ENCODE measurements at regions not wholly inside any gene's neighbourhood (a gene's known extent, or its start where the extent isn't known, plus 50 kb on each side); places are given as distances from the start of the nearest gene placed in this dataset.

- no peak overlapping the region for H3K27ac ChIP-seq (ENCODE audit: low read length)
- no peaks in the 10 kb centered on the region for H3F3A ChIP-seq (ENCODE audit: insufficient read depth, low read length, poor library complexity, severe bottlenecking)
- no peak for TF ChIP-seq RAD21 (conservative IDR thresholded peaks at IDR 0.05)
- TF ChIP-seq EP300 (conservative IDR thresholded peaks at IDR 0.05; ENCODE audit: poor library complexity, severe bottlenecking) = no peak
- no peak overlapping the region for H2AFZ ChIP-seq (ENCODE audit: low read depth, low read length)
- H3K4me2 ChIP-seq (ENCODE audit: low read length) = no peak overlapping the region
- H3K36me3 ChIP-seq (ENCODE audit: insufficient read depth, low read length) = no peaks in the 10 kb centered on the region
- H4K20me1 ChIP-seq (ENCODE audit: insufficient read depth) = no peaks in the 10 kb centered on the region
- H3K9me3 ChIP-seq (ENCODE audit: low read length) = no peaks in the 10 kb centered on the region
- no peak overlapping the region for H3K4me3 ChIP-seq (ENCODE audit: low read length)
- no peaks in the 10 kb centered on the region for H3K9me2 ChIP-seq (ENCODE audit: insufficient read depth, low read length)
- H3K79me2 ChIP-seq (replicated peaks; ENCODE audit: insufficient read depth, low read length) = no peaks in the 10 kb centered on the region
- H3K27me3 ChIP-seq (ENCODE audit: insufficient read depth, low read depth, low read length) = no peaks in the 10 kb centered on the region
- no peak overlapping the region for H3K9ac ChIP-seq (ENCODE audit: low read length)
Observed at GRCh38 chrY:12537226-12537854, 163.7 kb upstream of the USP9Y start.

GRCh38 chrY:12546746-12547420, 154.1 kb upstream of the USP9Y start:
- H2AFZ ChIP-seq (ENCODE audit: low read depth, low read length) = no peak overlapping the region
- H3F3A ChIP-seq (ENCODE audit: insufficient read depth, low read length, poor library complexity, severe bottlenecking) = no peaks in the 10 kb centered on the region
- no peaks in the 10 kb centered on the region for H3K9me2 ChIP-seq (ENCODE audit: insufficient read depth, low read length)
- TF ChIP-seq EZH2 (IDR thresholded peaks at IDR 0.05; ENCODE audit: borderline replicate concordance, insufficient read depth, low read length, poor library complexity, severe bottlenecking) (no peak), POLR2AphosphoS5 (IDR thresholded peaks at IDR 0.05) (no peak), EP300 (conservative IDR thresholded peaks at IDR 0.05; ENCODE audit: poor library complexity, severe bottlenecking) (no peak), MXI1 (conservative IDR thresholded peaks at IDR 0.05; ENCODE audit: poor library complexity, severe bottlenecking) (no peak), SMC3 (conservative IDR thresholded peaks at IDR 0.05; ENCODE audit: poor library complexity) (no peak), REST (IDR thresholded peaks at IDR 0.05; ENCODE audit: borderline replicate concordance) (no peak), RAD21 (conservative IDR thresholded peaks at IDR 0.05) (no peak), CTCF (IDR thresholded peaks at IDR 0.05; ENCODE audit: poor library complexity, severe bottlenecking) (no peak), TAF1 (IDR thresholded peaks at IDR 0.05; ENCODE audit: low read depth) (no peak)
- no peaks in the 10 kb centered on the region for H3K79me2 ChIP-seq (replicated peaks; ENCODE audit: insufficient read depth, low read length)
- H3K27ac ChIP-seq (ENCODE audit: low read length) = no peak overlapping the region
- no peaks in the 10 kb centered on the region for H3K36me3 ChIP-seq (ENCODE audit: insufficient read depth, low read length)
- H3K4me2 ChIP-seq (ENCODE audit: low read length) = no peak overlapping the region
- H3K9me3 ChIP-seq (ENCODE audit: low read length) = no peaks in the 10 kb centered on the region
- H4K20me1 ChIP-seq (ENCODE audit: insufficient read depth) = no peaks in the 10 kb centered on the region
- H3K27me3 ChIP-seq (ENCODE audit: insufficient read depth, low read depth, low read length) = no peaks in the 10 kb centered on the region
- no peak overlapping the region for H3K4me3 ChIP-seq (ENCODE audit: low read length)
- H3K9ac ChIP-seq (ENCODE audit: low read length) = no peak overlapping the region
